ENCODE measurements at regions not wholly inside any gene's neighbourhood (a gene's known extent, or its start where the extent isn't known, plus 50 kb on each side); places are given as distances from the start of the nearest gene placed in this dataset.

DNA sequence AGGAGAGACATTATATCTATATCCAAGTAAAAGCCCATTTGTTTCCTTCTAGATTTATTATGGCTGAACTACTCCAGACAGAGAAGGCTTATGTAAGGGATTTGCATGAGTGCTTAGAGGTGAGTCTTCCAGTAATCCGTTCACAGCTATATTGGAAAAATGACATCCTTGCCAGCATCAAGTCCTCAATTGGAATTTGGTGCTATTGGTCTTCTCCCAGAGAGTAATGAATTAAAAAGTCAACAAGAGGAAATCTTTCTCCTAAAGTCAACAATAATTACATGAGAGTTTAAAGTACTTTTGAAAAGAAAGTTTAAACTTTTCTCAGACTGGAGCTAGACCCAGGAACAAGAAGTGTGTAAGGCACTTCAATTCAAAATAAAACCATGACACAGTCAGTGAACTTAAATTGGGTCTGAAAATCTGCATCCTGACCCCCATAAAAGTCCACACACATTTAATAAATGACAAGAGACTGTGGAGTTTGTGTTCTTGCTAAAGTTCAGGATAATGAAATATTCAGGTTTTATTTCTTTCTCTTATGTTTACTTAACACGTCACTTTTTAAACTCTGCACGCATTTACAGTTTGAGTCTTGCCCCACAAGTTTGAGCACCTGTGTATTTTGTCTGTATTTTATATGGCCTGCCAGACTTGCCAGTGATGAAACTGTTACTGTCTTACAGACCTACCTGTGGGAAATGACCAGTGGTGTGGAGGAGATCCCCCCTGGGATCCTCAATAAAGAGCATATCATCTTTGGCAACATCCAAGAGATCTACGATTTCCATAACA is 268.2 kb upstream of the UMPS start:
- DNase-seq (ENCODE audit: extremely low read depth in 1 of 2, low read depth in 1 of 2): no peak

DNA sequence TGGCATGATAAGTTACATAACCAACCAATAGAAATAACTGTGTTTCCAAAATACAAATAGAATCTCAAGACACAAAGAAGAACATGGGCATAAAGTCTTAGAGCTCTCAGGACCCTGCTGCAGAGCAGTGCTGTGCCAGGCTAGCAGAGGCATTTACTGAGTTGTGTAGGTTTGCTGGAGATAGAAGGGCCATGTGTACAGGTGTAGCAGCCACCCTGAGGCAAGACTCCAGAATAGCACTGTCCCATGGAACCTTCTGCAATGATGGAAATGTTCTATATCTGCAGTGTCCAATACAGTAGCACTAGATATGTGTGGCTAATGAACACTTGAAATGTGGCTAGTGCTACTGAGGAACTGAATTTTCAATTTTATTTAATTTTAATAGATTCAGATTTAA is 267.0 kb upstream of the UMPS start:
- no peak for DNase-seq (ENCODE audit: extremely low read depth in 1 of 2, low read depth in 1 of 2)

DNA sequence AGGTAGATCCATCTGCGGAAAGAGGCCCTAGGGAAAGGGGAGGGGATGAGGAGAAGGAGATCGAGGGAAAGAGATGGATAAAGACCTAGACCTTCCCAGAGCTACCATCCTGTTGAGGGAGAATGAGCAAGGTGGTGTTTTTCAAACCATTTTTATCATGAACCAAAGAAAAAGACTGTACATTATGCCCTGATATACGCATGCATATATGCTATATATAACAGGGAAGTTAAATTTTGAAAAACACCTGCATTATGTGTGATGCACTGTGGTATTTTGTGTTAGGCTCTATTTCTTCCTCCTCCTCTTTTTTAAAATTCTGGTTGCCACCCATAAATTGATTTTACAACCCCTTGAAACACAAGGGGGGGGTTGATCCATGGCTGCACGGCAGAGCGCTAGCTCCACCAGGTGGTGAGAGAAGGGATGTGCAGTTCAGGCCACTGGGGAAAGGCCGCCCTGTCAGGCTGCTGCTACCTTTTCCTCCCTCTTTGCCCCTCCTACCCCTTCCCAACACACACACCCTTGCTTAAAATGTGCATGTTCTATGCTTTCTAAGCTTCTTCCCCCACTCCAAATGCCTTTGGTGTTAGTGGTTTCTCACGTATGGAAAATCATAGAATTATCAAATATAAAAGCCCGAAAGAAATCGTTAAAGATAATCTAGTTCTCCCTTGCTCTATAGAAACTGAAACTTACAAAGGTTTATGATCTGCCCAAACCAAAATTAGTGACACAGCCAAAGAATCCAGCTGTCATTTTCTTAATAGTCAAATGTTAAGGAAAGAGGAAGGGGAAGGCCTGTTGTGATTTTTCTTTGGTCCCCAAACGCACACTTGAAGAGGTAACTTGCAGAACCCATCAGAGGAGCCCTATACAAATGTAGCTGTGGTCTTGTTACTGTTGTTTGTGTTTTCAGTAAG is 262.0 kb upstream of the UMPS start:
- no peak for DNase-seq (ENCODE audit: extremely low read depth in 1 of 2, low read depth in 1 of 2)

DNA sequence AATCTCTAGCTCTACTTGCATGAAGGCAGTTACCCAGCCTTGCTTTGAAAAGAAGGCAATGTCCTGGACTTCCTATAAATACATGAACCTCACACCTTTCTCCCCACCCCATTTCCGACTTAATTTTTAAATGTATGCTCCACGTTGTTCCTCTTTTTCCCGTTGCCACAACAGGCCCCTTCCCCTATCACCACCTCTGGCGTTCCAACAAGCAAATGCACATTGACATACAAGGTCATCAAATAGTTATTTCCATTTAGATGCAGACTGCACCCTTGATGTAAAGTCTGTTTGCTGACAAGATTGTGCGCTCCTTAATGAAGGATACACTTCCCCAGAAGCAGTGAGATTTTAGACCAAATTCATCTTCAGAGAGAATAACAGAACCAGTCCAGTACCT is 260.7 kb upstream of the UMPS start:
- no peak for DNase-seq (ENCODE audit: extremely low read depth in 1 of 2, low read depth in 1 of 2)

DNA sequence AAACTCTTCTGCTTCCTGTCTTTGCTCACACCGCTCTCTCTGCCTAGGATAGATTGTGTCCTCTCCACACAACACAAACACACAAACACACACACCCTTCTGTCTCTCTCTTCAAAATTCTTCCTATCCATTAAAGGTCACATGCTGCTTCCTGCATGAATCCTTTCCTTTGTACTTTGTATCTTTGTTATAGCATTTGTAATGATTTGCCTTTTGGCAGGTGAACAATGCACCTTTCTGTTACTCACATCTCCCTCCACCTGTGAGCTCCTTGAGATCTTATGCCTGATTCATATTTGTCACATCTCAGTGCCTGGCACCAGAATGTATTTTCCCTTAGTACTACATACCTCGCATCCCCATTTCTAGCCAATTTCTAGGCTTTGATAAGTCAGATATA is 251.4 kb upstream of the UMPS start:
- no peak for DNase-seq (ENCODE audit: extremely low read depth in 1 of 2, low read depth in 1 of 2)

DNA sequence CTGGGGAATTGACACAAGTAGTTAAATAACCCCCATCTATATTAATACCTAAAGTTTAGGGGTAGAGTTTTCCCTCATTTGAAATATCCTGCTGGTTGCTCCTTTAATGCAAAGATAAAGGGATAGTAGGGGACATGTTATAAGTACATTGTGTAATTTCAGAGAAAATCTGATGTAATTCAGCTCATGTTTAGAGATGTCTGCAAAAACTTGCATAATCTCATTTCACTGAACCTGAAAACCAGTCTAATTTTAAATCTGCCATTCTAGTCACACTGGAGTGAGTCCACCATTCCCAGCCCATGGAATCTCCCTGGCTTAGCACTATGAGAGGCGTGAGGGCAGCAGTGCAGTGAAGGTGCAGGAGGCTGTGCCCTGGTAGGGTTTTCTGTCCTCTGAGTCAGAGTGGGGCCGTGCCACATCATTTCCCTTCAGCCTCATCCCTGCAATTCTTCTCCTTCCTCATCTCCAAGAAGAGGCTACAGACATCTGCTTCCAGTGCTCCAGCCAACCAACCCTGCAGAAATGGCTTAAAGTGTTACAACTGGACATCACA is 246.3 kb upstream of the UMPS start:
- DNase-seq (ENCODE audit: extremely low read depth in 1 of 2, low read depth in 1 of 2): no peak

DNA sequence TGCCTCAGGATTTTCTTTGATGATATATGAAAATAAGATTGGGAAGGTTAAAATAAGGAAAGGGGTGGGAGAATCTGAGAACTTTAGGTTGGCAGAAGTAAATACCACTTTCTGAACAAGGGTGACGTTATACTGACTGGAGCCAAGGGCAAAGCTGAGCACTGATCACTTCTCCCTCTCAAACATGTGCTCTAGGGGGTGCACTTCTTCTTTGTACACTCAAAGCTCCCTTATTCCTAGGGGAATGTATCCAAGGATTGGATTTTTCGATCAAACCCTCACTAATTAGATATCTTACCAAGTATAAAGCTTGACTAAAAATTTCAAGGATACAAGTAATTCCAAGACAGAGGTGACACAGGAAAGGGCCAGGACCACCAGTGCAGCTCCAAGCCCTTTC is 243.9 kb upstream of the UMPS start:
- DNase-seq (ENCODE audit: extremely low read depth in 1 of 2, low read depth in 1 of 2): no peak

DNA sequence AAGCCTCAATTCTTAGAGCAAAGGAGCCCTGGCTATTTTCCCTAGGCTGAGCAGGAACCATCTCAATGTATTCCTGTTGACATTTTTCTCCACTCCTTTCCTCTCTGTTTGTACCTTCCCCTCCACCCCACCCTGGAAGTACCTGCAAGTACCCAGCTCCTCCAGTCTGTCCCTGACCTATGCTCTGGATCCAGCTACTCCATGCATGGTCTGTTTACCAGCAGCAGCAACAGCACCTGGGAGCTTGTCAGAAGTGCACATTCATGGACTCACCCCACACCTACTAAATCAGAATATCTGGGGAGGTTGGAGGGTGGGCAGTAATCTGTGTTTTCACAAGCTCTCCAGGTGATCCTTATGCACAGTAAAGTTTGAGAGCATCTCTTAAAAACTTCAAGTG is 240.7 kb upstream of the UMPS start:
- no peak for DNase-seq (ENCODE audit: extremely low read depth in 1 of 2, low read depth in 1 of 2)

DNA sequence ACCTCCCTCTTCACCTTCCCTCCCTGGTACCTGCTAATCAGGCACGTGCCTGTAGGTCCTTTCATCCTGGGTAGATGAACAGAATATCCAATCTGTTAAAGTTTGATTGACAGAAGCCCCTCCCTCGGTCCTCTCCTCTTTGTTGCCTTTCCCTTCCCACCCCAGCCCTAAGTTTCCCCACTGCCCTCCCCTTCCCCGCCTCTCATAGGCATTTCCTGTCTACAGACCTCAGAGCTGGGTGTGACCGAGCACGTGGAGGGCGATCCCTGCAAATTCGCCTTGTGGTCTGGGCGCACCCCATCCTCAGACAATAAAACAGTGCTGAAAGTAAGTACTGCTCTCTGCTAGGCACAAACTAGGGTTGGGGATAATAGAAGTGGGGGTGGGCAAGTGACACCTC is 239.2 kb upstream of the UMPS start:
- no peak for DNase-seq (ENCODE audit: extremely low read depth in 1 of 2, low read depth in 1 of 2)

DNA sequence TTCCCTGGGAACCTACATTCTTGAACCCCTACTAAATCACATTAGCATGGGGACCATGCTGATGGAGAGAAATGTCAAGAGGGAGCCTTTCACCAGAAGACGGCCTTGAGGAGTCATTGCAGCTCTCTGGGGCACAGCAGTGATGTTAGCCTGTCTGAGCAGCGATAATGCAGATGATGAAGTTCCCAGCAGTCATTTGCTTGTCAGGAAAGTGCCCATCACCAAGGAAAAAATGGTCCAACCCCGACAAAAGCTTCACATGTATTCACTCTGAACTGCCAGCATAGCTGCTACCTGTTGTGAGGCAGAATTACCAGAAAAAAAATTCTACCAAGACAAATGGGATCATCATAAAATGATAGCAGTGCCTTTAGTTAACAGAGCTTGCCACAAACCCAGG is 238.4 kb upstream of the UMPS start:
- DNase-seq (ENCODE audit: extremely low read depth in 1 of 2, low read depth in 1 of 2): no peak

DNA sequence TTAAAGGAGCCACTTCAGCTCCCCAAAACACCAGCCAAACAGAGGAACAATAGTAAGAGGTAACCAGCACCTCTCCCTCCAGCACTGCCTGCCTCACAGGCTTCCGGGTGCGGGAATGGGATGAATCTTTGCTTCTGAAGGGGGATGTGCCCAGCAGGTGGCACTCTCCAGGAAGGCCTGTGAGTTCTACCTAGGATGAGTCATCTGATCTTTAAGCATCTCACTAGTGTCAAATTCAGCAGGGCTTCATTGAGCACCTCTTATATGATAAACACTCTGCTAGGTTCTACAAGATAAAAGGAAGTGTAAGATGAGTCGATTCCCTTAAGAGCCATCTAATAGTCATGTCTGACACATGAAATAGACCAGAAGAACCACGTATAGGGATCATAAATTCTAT is 237.4 kb upstream of the UMPS start:
- DNase-seq (ENCODE audit: extremely low read depth in 1 of 2, low read depth in 1 of 2): no peak

DNA sequence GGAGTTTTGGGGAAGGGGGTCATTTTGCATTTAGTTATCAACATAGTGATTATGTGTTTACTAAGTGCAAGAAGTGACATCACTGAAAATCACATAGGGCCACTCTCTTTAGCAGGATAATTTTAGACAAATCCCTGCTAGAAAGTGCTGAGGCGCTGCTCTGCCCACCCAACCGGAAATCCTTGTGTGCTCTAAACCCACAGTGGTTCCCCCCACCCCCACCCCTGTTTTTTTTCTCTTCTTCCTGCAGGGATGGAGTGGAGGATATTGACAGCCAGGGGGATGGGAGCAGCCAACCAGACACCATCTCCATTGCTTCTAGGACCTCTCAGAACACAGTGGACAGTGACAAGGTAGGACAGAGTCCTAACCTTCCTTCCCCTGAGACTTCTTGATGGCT is 234.2 kb upstream of the UMPS start:
- no peak for DNase-seq (ENCODE audit: extremely low read depth in 1 of 2, low read depth in 1 of 2)

DNA sequence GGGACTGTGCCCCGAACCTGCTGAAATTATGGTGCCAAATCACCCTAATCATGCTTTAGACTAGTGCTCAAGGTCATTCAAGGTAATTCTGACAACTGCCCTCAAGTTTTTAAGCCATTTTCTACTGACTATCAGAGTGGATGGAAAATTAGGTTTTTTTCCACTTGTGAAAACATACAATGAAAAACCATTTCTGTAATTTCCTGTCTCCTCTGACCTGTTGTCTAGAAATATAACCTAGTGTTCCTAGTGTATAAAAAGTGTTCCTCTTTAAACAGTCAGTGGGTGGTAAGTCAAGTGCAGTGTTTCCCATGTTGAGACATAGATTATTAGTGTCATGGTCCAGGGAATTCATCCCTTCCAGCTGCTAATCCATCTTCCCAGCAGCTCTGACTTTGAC is 232.8 kb upstream of the UMPS start:
- DNase-seq (ENCODE audit: extremely low read depth in 1 of 2, low read depth in 1 of 2): no peak

DNA sequence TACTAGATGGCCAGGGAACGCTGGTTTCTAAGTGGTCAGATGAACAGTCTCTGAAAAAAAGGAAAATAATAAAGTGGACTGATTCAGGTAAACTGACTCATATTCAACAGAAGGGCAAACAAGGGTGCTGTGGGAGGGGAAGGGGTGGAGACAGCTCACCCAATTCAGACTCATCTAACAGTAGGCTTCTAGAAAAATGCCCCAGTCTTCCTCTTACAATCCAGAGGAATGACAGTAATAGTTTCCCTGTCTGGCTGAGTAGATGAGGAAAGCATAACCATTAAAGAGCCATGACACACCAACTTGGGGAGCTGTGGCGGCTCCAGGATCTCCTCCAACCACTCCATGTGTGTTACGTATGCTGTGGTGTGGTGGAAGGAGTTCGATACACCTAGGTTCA is 231.4 kb upstream of the UMPS start:
- no peak for DNase-seq (ENCODE audit: extremely low read depth in 1 of 2, low read depth in 1 of 2)

DNA sequence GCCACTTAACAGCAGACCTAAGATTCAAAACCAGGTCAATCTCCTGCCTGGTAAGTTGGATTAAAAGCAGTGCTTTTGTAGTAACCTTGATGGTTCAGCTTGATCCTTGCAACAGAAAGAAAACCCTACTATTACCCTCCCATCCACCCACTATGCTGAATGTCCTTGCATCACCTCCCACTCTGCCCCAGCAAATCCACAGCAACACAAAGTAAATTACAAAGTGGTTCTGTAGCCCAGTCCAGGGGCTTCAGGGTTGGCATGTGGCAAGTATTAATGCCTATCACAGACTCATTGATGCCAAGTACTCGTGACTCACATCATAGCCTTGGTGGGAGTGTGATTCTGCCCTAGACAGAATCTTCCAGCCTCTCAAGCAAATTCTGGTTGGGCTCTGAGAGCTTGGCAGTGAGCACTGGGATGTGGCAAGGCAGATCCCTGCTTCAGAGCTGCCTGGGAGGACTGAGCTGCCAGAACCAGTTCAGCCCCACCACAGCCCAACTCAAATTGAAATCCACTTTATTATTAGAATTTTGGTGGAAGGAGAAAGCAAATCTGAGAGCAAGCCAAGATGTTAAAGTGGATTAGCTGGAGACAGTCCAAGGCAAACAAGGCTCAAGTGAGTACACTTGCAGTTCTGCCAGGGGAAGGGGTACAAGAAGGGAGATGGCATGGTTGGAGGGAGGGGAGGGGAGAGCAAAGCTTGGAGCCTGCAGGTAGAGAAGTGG is 225.8 kb upstream of the UMPS start:
- DNase-seq (ENCODE audit: extremely low read depth in 1 of 2, low read depth in 1 of 2): no peak

DNA sequence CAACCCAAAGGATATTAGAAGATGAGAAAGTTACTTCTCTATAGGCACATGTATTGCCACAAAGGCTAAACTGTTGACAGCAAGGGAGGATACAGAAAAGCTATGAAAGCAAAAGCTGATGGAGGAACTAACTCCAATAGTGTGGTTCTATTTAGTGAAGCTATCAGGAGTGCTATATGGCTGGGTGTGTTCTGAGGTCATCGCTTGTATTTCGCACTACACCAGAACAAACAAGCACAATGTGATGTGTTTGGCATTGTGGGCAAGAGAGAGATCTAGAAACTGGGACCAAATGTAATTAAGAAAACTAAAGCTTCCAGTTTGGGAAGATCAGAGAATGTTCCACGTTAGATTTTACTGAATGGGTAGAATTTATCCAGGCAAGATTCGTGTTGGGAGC is 220.4 kb upstream of the UMPS start:
- no peak for DNase-seq (ENCODE audit: extremely low read depth in 1 of 2, low read depth in 1 of 2)

DNA sequence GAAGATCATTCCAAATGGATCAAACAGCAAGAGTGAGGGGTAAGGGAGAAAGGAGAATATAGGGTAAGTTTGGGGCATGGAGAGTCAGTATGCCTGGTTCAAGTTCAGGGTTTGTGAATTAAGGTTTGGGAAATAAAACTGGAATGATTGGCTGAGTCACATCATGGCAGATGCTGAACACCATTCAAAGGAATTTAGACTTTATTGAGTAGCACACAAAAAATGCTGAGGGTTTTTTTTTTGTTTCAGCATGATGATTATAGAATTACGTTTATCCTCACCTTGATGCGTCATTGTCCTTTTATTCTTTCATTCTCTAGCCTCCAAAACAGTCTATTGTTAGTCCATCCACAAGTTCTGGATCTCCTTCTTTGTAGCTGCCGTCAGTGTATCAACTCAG is 220.0 kb upstream of the UMPS start:
- DNase-seq (ENCODE audit: extremely low read depth in 1 of 2, low read depth in 1 of 2): no peak

DNA sequence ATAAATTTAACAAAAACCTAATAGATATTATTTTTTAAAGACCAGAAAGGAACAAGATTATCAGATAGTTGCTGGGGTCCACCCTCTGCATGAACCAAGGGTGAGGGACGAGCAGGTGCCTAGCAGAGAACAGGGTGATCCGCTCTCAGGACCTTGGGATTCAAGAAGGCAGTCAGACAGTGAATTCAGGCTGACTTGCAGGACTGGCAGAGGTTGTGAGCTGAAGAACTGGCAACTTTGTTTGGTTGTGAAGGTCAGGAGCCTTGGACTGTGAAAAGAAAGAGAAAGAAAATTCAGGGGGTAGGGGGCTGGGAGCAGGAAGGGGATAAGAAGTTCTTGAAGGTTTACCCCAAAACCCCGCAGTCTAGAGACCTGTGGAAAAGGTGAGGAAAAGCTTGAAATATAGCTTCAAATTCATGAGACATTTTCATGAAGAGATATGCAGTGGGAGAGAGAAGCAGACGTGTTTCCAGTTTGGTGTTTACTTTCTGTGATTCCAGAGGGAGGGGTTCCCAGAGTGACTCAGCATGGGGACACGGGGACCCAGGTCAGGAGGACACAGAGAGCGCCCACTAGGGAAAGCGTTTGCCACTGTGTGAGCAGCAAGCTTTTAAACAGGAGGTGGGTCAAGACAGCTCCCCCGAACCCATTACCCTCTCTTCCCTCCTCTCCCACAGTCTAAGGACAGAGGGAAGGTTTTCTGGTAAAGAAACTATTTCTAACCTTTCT is 217.2 kb upstream of the UMPS start:
- DNase-seq (ENCODE audit: extremely low read depth in 1 of 2, low read depth in 1 of 2): no peak

DNA sequence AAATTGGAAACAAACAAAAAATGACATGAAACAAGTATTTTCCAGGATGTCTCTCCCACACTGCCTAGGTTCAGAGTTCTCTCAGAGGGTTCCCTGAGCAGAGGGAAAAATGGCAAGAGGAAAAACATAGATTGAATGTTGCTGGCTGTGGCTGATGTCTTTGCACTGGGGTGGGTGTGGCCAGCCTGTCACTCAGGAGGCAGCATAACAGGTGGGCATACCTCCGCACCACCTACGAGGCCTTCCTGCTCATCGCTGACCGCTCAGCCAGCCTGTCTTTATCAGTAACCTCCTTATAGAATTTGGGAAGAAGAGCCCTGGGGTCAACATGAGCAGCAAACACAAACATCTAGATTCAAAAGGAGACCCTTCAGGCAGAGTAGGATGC is 216.6 kb upstream of the UMPS start:
- DNase-seq (ENCODE audit: extremely low read depth in 1 of 2, low read depth in 1 of 2): no peak

DNA sequence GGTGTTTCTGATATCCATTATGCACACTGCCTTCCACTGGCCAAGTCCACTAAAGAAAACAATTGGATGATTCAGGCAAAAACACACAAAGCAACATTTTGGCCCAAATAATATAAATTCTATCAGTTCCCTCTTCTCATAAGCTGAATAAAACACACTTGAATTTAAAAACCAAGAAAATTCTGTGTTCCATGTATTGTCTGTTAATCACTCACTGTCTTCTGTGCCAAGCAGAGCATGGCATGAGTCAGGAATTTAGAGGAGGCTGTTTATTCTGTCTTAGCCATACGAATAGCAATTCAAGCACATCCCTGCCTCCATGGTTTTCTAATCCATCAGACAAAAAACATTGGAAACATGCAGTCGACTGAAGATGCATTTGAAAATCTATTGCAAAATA is 215.6 kb upstream of the UMPS start:
- no peak for DNase-seq (ENCODE audit: extremely low read depth in 1 of 2, low read depth in 1 of 2)

DNA sequence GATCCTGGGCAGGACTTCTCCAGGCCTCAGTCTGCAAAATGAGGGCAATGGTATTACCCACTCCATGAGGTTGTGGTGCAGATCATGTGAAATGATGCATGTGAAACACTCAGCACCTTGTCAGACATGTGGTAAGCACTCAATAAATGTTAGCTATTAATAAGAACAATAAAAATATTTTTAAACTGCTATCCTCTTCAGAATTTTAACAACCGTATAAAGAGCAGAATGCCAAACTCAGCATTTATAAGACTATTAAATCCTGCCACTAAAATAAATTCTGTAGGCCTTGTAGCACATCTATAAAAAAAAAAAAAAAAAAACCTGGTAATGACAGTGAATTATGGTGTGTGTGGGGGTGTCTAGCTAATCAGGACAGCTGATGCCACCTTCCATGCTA is 213.9 kb upstream of the UMPS start:
- no peak for DNase-seq (ENCODE audit: extremely low read depth in 1 of 2, low read depth in 1 of 2)
